C4-2B (cell line): ENCODE measurements at regions not wholly inside any gene's neighbourhood (a gene's known extent, or its start where the extent isn't known, plus 50 kb on each side); places are given as distances from the start of the nearest gene placed in this dataset.

Source experiments
- H3K27ac ChIP-seq: fragments of 450-650 bp; 2 replicates; pipeline ENCODE4 v1.5.1; 2017
- CTCF ChIP-seq: fragments of 450-650 bp; conservative IDR thresholded peaks from 2 replicates; pipeline ENCODE4 v1.5.1; 2017; ENCODE audit warnings: mild to moderate bottlenecking
- ZFX ChIP-seq: fragments of 450-650 bp; IDR thresholded peaks from 2 replicates; pipeline ENCODE4 v1.6.1; 2017

GRCh38 chr1:98075626-98076025 is 154.8 kb upstream of the DPYD start:
- H3K27ac ChIP-seq, result no peak overlapping the region
- TF ChIP-seq ZFX (no peak), CTCF (no peak)

- TF ChIP-seq CTCF (no peak), ZFX (no peak)
- H3K27ac ChIP-seq, result no peak overlapping the region
Observed at GRCh38 chr1:98073823-98074222, 153.0 kb upstream of the DPYD start.

GRCh38 chr1:98073106-98073505 is 152.3 kb upstream of the DPYD start:
- TF ChIP-seq CTCF (no peak), ZFX (no peak)
- no peak overlapping the region for H3K27ac ChIP-seq

GRCh38 chr1:98072047-98072446 is 151.2 kb upstream of the DPYD start:
- H3K27ac ChIP-seq, result no peak overlapping the region

GRCh38 chr1:98068016-98068415 is 147.2 kb upstream of the DPYD start:
- TF ChIP-seq CTCF (no peak), ZFX (no peak)
- no peak overlapping the region for H3K27ac ChIP-seq

More at GRCh38 chr1:98072047-98072446, 151.2 kb upstream of the DPYD start:
- TF ChIP-seq CTCF (no peak), ZFX (no peak)

- H3K27ac ChIP-seq, result peak overlapping the region; percentile 71
- TF ChIP-seq ZFX (no peak), CTCF (no peak)
Observed at GRCh38 chr1:98066911-98067310, 146.1 kb upstream of the DPYD start.

GRCh38 chr1:98059620-98060019 is 138.8 kb upstream of the DPYD start:
- no peak overlapping the region for H3K27ac ChIP-seq
- no peak for TF ChIP-seq CTCF
- TF ChIP-seq ZFX, result no peak
